ENCODE measurements at regions not wholly inside any gene's neighbourhood (a gene's known extent, or its start where the extent isn't known, plus 50 kb on each side); places are given as distances from the start of the nearest gene placed in this dataset.

DNA sequence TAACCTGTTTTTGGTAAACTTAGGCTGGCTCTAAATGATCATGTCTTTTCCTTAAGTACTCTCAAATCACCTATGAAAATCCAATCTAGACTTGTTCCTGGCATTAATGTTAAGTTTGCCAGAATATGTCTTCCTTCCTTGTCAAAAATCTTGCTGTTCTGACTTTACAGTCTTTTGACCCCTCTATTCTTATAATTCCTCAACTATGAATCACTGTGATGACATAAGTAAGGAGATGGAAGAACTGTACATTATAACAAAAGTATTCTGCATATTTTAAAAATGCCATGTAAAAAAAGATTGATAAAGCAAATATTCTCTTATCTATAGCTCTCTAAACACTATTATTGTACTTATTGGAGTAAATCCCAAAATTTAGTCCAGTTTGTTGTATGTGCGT lies 51.4 kb upstream of the BAZ1A start:
- Histone ChIP-seq H3K36me3 (ENCODE audit: control insufficient read depth in 1 of 2, insufficient read depth in 2 of 2, low read length in 2 of 2) (no peaks in the 10 kb centered on the region), H3K4me1 (ENCODE audit: control insufficient read depth in 1 of 2, insufficient read depth in 2 of 2, low read length in 2 of 2) (peaks cover 2 to 5% of the 10 kb centered on the region in 2 experiments; a peak in 2 of 4 replicates), H4K20me1 (ENCODE audit: insufficient read depth) (no peaks in the 10 kb centered on the region), H3K9ac (ENCODE audit: low read length) (no peak overlapping the region), H3K4me3 (replicated peaks in 1 of 2; ENCODE audit: low read depth in 1 of 2, low read length in 2 of 2) (no peak overlapping the region), H3K9me2 (ENCODE audit: insufficient read depth) (no peaks in the 10 kb centered on the region), H3K9me3 (ENCODE audit: control insufficient read depth in 1 of 2, insufficient read depth in 1 of 2, low read depth in 1 of 2, low read length in 2 of 2) (no peaks in the 10 kb centered on the region), H3K27me3 (ENCODE audit: insufficient read depth, low read length) (no peaks in the 10 kb centered on the region), H3K79me2 (ENCODE audit: insufficient read depth, low read length) (no peaks in the 10 kb centered on the region), H2AFZ (ENCODE audit: low read depth, low read length, poor library complexity, severe bottlenecking) (no peak overlapping the region), H3K27ac (ENCODE audit: low read depth, low read length) (no peak overlapping the region), H3K4me2 (ENCODE audit: low read length) (no peak overlapping the region)
- ATAC-seq (no peak), DNase-seq (ENCODE audit: low read depth, low spot score) (no peak)
- TF ChIP-seq, protein P1, sequence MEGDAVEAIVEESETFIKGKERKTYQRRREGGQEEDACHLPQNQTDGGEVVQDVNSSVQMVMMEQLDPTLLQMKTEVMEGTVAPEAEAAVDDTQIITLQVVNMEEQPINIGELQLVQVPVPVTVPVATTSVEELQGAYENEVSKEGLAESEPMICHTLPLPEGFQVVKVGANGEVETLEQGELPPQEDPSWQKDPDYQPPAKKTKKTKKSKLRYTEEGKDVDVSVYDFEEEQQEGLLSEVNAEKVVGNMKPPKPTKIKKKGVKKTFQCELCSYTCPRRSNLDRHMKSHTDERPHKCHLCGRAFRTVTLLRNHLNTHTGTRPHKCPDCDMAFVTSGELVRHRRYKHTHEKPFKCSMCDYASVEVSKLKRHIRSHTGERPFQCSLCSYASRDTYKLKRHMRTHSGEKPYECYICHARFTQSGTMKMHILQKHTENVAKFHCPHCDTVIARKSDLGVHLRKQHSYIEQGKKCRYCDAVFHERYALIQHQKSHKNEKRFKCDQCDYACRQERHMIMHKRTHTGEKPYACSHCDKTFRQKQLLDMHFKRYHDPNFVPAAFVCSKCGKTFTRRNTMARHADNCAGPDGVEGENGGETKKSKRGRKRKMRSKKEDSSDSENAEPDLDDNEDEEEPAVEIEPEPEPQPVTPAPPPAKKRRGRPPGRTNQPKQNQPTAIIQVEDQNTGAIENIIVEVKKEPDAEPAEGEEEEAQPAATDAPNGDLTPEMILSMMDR (IDR thresholded peaks at IDR 0.05 in 2 of 3, conservative IDR thresholded peaks at IDR 0.05 in 1 of 3; ENCODE audit: borderline replicate concordance in 1 of 3, insufficient read depth in 1 of 3, low read depth in 2 of 3, low read length in 2 of 3) = no peak
- TF ChIP-seq TCF7L2 (IDR thresholded peaks at IDR 0.05; ENCODE audit: borderline replicate concordance, extremely low read depth, insufficient read depth, insufficient read length) (no peak), EZH2phosphoT487 (IDR thresholded peaks at IDR 0.05; ENCODE audit: borderline replicate concordance) (no peak)
- TF ChIP-seq, protein P2, sequence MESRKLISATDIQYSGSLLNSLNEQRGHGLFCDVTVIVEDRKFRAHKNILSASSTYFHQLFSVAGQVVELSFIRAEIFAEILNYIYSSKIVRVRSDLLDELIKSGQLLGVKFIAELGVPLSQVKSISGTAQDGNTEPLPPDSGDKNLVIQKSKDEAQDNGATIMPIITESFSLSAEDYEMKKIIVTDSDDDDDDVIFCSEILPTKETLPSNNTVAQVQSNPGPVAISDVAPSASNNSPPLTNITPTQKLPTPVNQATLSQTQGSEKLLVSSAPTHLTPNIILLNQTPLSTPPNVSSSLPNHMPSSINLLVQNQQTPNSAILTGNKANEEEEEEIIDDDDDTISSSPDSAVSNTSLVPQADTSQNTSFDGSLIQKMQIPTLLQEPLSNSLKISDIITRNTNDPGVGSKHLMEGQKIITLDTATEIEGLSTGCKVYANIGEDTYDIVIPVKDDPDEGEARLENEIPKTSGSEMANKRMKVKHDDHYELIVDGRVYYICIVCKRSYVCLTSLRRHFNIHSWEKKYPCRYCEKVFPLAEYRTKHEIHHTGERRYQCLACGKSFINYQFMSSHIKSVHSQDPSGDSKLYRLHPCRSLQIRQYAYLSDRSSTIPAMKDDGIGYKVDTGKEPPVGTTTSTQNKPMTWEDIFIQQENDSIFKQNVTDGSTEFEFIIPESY (IDR thresholded peaks at IDR 0.05; ENCODE audit: extremely low read depth, insufficient replicate concordance, low read length) = no peak
- ChIA-PET CTCF (no interaction called here), RAD21 (ENCODE audit: low non-redundant PET in 1 of 2, low total read pairs in 2 of 2, uncharacterized antibody in 2 of 2, unreplicated experiment in 2 of 2) (no interaction called here), POLR2A (no interaction called here)
- BruUV-seq (replicated peaks) = no TSS peak
- intact Hi-C loops (cut with micrococcal nuclease) = no loop called here

Measured in HCT116 (cell line).